GM12874 (cell line): ENCODE measurements at regions not wholly inside any gene's neighbourhood (a gene's known extent, or its start where the extent isn't known, plus 50 kb on each side); places are given as distances from the start of the nearest gene placed in this dataset.

Source experiments
- TF ChIP-seq, protein P1 (sequence below): IDR thresholded peaks from 2 replicates; pipeline ENCODE4 v1.5.1; 2011; ENCODE audit warnings: low read depth, mild to moderate bottlenecking, control low read depth, low read length, moderate library complexity; ENCODE audit not compliant: insufficient read depth

DNA sequence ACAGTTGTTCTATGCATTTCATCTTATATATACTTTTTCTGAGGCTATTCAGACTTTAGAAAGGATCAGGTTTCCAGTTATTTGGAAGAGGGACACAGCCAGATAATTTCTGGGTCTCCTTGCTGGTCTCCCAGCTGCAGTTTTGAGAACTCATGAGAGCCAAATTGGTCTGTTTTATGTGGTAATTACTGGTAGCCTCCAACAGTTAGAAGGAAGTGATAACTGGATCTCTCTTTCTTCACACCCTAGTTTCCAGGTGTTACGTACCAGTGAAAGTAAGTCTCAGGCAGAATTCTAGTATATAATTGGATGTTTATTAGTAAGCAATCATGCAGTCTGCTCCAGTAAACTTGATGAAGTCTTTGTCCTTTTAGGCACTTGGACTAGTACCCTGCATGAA, 63.2 kb upstream of the RPS23 start:
- TF ChIP-seq, protein P1, sequence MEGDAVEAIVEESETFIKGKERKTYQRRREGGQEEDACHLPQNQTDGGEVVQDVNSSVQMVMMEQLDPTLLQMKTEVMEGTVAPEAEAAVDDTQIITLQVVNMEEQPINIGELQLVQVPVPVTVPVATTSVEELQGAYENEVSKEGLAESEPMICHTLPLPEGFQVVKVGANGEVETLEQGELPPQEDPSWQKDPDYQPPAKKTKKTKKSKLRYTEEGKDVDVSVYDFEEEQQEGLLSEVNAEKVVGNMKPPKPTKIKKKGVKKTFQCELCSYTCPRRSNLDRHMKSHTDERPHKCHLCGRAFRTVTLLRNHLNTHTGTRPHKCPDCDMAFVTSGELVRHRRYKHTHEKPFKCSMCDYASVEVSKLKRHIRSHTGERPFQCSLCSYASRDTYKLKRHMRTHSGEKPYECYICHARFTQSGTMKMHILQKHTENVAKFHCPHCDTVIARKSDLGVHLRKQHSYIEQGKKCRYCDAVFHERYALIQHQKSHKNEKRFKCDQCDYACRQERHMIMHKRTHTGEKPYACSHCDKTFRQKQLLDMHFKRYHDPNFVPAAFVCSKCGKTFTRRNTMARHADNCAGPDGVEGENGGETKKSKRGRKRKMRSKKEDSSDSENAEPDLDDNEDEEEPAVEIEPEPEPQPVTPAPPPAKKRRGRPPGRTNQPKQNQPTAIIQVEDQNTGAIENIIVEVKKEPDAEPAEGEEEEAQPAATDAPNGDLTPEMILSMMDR = no peak

DNA sequence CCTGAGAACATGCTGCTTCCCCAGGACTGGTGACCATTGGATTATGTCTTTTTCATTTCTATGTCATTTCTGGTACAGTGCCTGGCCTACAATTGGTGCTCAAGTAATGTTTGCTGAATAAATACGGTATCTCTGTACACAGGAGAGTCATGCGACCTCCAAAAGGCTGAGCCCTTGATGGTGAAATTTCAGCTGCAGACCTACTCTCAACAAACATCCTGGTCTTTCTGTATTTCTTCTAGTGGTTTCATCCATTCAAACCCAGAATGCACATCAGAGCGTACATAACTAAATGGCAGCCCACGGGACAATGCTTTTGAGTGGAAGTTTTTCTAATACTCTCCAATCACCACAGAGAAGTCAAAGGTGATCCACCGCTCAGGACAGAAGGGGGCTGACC, 62.6 kb upstream of the RPS23 start:
- TF ChIP-seq, protein P1 = no peak

DNA sequence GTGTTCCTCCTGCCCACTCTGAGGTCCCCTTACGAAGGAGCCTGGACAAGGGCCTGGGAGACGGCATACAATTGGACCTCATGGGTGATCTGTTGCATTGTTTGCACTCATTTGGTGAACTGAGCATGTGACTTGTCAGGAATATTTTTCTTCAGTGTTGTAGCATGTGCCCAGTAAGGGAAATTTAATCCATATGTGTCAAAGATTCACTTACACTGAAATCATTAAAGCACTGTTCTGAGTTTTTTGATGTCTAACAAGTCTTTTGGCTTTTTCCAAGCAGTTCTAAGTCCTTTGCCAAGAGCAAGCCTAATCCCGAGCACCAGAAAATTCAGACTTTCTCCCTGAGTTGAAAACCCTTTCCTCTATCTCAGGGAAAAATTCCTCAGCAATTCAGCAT, 61.6 kb upstream of the RPS23 start:
- TF ChIP-seq, protein P1 = no peak

DNA sequence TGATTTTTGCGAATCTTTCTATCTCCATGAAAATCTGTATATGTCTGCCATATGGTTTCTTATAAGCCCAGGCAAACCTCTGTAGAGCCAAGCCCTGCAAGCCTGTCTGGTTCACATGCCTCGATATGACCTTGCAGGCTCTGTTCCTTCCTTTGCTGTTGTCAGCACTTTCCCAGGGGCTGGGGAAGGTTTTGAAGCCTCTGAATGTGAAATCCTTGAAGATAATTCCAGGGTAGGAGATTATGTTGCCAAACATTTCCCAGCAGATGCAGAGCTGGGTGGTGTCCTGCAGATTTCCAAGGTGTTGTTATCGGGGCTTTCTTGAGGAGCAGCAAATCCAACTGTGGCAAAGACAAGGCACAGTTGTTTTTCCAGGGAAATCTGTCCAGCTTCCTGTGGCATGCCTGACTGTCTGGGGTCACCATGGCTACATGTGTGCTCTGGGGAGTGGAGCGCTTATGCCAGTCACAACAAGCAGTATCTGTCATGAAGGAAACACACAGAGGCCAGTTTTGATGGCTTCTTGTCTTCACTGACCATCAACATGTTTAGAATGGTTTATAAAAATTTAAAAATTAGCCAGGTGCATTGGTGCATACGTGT, 60.7 kb upstream of the RPS23 start:
- TF ChIP-seq, protein P1 = no peak

DNA sequence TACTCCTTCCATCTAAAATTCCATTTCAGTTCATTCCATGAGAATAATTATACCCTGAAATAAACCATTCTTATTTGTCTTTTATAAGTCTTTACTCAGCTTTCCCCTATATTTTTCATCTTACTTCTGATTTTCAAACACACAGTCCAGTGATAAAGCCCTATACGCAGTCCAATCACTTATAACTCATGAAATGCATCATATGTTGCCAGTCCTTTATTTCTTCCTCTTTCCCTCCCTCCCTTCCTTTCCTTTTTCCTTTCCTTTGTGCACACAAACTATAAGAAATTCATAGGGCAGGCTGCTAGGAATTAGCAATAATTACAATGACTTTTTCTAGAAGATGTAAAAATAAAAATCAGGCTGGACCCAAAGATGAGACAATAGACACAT, 58.8 kb upstream of the RPS23 start:
- TF ChIP-seq, protein P1 = no peak

DNA sequence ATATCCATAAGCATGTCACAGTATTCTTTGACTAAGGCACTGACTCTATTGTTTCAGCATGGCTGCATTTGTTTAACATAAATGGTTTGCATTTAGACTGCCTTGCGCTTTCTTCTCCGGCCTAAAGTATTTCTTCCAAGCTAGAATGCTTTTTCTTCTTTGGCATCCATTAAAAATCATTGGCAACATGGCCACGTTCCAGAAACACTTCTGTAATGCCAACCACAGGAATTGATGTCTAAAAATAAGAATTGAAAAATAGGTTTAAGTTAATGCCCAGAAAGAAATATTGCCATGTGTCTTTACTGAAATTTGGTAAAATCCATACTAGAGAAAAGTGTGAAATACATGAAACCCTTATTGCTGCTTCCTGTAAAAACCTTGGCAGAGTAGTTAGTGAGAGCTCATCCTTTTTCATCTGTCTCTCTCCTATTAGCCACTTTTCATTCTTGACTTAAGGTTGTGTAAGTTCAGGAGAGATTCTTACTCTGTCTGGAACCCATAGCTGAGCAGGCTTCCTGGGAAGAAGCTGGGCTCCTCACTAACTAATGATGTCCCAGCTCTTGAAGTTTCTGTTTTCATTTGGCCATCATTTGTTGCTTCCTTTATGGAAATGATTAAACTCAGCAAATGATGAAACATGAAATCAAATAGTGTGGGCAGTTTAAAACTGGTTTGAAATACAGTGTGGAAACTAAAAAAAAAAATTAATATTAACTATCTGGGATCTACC, 58.2 kb upstream of the RPS23 start:
- TF ChIP-seq, protein P1 = no peak

DNA sequence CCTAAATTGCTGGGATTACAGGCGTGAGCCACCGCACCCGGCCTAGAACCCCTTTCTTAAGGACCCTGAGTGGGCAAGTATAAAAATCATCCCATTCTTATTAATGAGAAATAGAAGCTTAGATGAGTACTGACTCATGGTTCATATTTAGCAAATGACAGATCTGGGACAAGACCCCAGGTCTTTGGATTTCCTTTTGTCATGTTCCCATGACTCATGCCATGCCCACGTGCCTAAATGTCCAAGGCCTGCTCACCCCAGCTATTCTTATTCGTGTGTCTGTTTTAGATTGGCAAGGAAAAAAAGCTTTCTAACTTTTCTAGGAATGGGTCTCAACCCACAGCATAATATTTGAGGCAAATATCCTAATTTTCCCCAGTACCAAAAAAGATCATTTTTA, 57.7 kb upstream of the RPS23 start:
- TF ChIP-seq, protein P1 = no peak
